Fibroblast of pulmonary artery (primary cell): ENCODE measurements at regions not wholly inside any gene's neighbourhood (a gene's known extent, or its start where the extent isn't known, plus 50 kb on each side); places are given as distances from the start of the nearest gene placed in this dataset.

Experiments
- DNase-seq: peaks from one replicate; pipeline ENCODE4 v3.0.0-alpha.2; 2010; ENCODE audit warnings: low read depth
- H3K4me3 ChIP-seq: replicated peaks from 2 replicates; pipeline ENCODE4 v1.5.1; 2011; ENCODE audit warnings: low read depth, mild to moderate bottlenecking, control low read depth, low read length, moderate library complexity
- CTCF ChIP-seq: IDR thresholded peaks from 2 replicates; pipeline ENCODE4 v1.5.1; 2011; ENCODE audit warnings: mild to moderate bottlenecking, control low read depth, low read length, inconsistent platforms; ENCODE audit errors: missing control alignments

GRCh38 chr5:175591293-175591692, 66.6 kb upstream of the HRH2 start:
- H3K4me3 ChIP-seq = no peak overlapping the region
- TF ChIP-seq CTCF = no peak
- no peak for DNase-seq

- H3K4me3 ChIP-seq = no peak overlapping the region
- no peak for TF ChIP-seq CTCF
- no peak for DNase-seq
These were observed 64.1 kb upstream of the HRH2 start for GRCh38 chr5:175593794-175594193.

GRCh38 chr5:175595905-175596304, 62.0 kb upstream of the HRH2 start:
- H3K4me3 ChIP-seq = no peak overlapping the region
- no peak for TF ChIP-seq CTCF
- DNase-seq = no peak

DNA sequence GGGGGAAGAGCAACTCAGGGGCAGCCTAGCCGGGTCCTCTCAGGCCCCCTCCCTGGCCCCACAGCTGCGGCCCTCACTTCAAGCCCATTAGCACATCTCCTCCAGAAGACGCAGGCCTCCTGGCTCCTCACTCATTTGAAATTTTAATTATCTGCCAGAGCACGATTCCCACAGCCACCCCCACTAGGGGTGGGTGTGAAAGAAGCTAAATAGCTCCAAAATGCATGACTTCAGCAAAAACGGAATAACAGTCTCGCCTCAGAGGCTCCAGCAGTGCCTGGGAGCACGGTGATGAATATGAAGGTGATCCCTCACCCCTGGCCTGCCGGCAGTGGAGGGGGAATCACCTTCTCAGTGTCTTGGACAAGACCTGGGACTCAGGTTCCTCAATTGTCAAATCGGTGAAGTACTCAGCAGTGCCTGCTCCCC, 61.1 kb upstream of the HRH2 start:
- no peak for DNase-seq
- no peak for TF ChIP-seq CTCF
- no peak overlapping the region for H3K4me3 ChIP-seq

DNA sequence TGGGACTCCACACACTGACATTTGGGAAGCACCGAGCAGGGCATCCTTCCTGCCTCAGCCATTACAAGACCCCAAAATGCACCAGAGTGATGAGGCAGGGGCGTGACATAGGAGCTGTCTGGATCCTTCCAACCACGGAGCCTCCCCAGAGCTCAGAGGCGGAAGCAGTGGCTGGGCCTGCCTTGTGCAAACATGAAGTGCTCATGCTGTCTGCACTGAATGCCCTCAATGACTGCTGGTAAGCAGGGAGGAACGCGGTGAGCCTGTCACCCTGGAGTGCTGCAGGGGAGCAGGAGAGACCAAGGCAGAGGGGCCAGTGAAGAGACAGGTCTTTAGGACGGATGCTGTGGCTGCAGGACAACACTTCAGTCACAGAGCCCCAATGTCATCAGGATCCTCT, 60.2 kb upstream of the HRH2 start:
- DNase-seq = no peak
- H3K4me3 ChIP-seq = no peak overlapping the region
- no peak for TF ChIP-seq CTCF

- no peak overlapping the region for H3K4me3 ChIP-seq
- TF ChIP-seq CTCF = no peak
These were observed 59.1 kb upstream of the HRH2 start for GRCh38 chr5:175598774-175599173.

DNA sequence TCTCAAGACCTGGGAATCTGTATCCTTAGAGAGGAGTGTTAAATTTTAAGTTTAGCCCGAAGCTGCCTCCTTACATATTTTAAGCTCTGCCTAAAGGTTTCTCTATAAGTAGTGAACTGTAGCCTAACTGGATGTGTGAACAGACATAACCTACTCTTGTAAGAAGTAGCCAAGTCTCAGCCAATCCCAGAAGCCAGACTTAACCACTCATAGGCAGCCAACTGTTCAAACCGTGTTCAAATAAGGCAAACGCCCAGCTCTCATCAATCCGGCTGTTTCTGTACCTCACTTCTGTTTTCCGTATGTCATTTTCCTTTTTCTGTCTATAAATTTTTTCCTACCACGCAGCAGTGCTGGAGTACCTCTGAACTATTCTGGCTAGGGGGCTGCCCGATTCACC, 58.7 kb upstream of the HRH2 start:
- DNase-seq = no peak
- no peak overlapping the region for H3K4me3 ChIP-seq
- no peak for TF ChIP-seq CTCF

More at GRCh38 chr5:175598774-175599173, 59.1 kb upstream of the HRH2 start:
- DNase-seq = no peak
